IMR-90 (cell line): ENCODE measurements at regions not wholly inside any gene's neighbourhood (a gene's known extent, or its start where the extent isn't known, plus 50 kb on each side); places are given as distances from the start of the nearest gene placed in this dataset.
"Not testable (repeated sequence)": the region's sequence is repeated elsewhere in the genome, so short reads cannot be mapped to it uniquely, and the experiment has no call there.

Experiments
- ATAC-seq: fragments of 200-7000 bp; cut with Tn5 transposase; 2 replicates; pipeline ENCODE4 v1.9.1; 2020; ENCODE audit warnings: low read depth, mild to moderate bottlenecking, moderate library complexity
- BruUV-seq: library from RNA; stranded (reverse); fragments of 400-500 nt; replicated peaks from 2 replicates; lab custom pipeline; 2021; lab: Mats Ljungman, UMichigan
- CTCF ChIA-PET: fragments of 300-600 bp; formaldehyde crosslinking; extraction: SDS; loops from one replicate; lab custom pipeline; 2021; ENCODE audit warnings: antibody characterized with exemption; lab: Yijun Ruan, JAX
- POLR2A ChIA-PET: fragments of 300-600 bp; sonication (Branson Sonifier 250); formaldehyde crosslinking; loops from one replicate; lab custom pipeline; 2022; ENCODE audit warnings: antibody characterized with exemption; ENCODE audit not compliant: unreplicated experiment; lab: Charles Lee
- DNase-seq: peaks from one replicate; pipeline ENCODE4 v3.0.0; 2013
- H2AFZ ChIP-seq: replicated peaks from 2 replicates; pipeline ENCODE3; 2013; ENCODE audit warnings: low read length, mild to moderate bottlenecking; ENCODE audit not compliant: poor library complexity
- H2AK5ac ChIP-seq: 2 replicates; pipeline ENCODE4 v1.6.1; 2013; ENCODE audit warnings: low read depth, low read length, inconsistent platforms
- H2AK9ac ChIP-seq: replicated peaks from 2 replicates; pipeline ENCODE3; 2013; ENCODE audit warnings: mild to moderate bottlenecking, low read depth, low read length, moderate library complexity; ENCODE audit not compliant: poor library complexity
- H2BK120ac ChIP-seq: 2 replicates; pipeline ENCODE4 v1.6.1; 2013; ENCODE audit warnings: low read depth, low read length, inconsistent platforms
- H2BK15ac ChIP-seq: 3 replicates; pipeline ENCODE4 v1.6.1; 2013; ENCODE audit warnings: low read depth, low read length, inconsistent platforms
- H2BK20ac ChIP-seq: 2 replicates; pipeline ENCODE4 v1.6.1; 2013; ENCODE audit warnings: low read depth, mild to moderate bottlenecking, inconsistent platforms, low read length, moderate library complexity
- H2BK5ac ChIP-seq: 2 replicates; pipeline ENCODE4 v1.6.1; 2013; ENCODE audit warnings: mild to moderate bottlenecking, low read depth, low read length, inconsistent platforms; ENCODE audit not compliant: poor library complexity, severe bottlenecking
- H3K14ac ChIP-seq: replicated peaks from 2 replicates; pipeline ENCODE4 v1.6.1; 2013; ENCODE audit warnings: low read depth, low read length, inconsistent platforms
- H3K18ac ChIP-seq: 2 replicates; pipeline ENCODE4 v1.6.1; 2013; ENCODE audit warnings: low read depth, low read length, control low read depth
- H3K23ac ChIP-seq: 2 replicates; pipeline ENCODE4 v1.6.1; 2013; ENCODE audit warnings: low read depth, low read length, inconsistent platforms
- H3K27ac ChIP-seq: 2 replicates; pipeline ENCODE4 v1.5.1; 2013; ENCODE audit warnings: mild to moderate bottlenecking, control low read depth, low read length; ENCODE audit not compliant: insufficient read depth
- H3K27me3 ChIP-seq: 2 replicates; pipeline ENCODE4 v1.6.1; 2013; ENCODE audit warnings: low read length; ENCODE audit not compliant: control insufficient read depth, insufficient read depth
- H3K36me3 ChIP-seq: 2 replicates; pipeline ENCODE4 v1.6.1; 2013; ENCODE audit warnings: low read length, mixed read lengths; ENCODE audit not compliant: control insufficient read depth, insufficient read depth
- H3K4ac ChIP-seq: 2 replicates; pipeline ENCODE4 v1.6.1; 2013; ENCODE audit warnings: low read depth, low read length, inconsistent platforms
- H3K4me1 ChIP-seq: 2 replicates; pipeline ENCODE4 v1.6.1; 2013; ENCODE audit warnings: low read length, mixed read lengths; ENCODE audit not compliant: control insufficient read depth, insufficient read depth
- H3K4me2 ChIP-seq: 2 replicates; pipeline ENCODE4 v1.6.1; 2013; ENCODE audit warnings: low read depth, mild to moderate bottlenecking, control low read depth, low read length, moderate library complexity
- H3K4me3 ChIP-seq: 2 replicates; pipeline ENCODE4 v1.5.1; 2013; ENCODE audit warnings: low read depth, mild to moderate bottlenecking, control low read depth, low read length, moderate library complexity; ENCODE audit not compliant: insufficient read depth
- H3K56ac ChIP-seq: 2 replicates; pipeline ENCODE4 v1.6.1; 2013; ENCODE audit warnings: low read length, inconsistent platforms; ENCODE audit not compliant: insufficient read depth; ENCODE audit errors: extremely low read depth
- H3K79me1 ChIP-seq, 2 experiments: 2 replicates each; pipeline ENCODE4 v1.6.1; 2013; ENCODE audit warnings: low read length in 2 of 2, inconsistent platforms in 1 of 2, low read depth in 1 of 2
- H3K9ac ChIP-seq: 2 replicates; pipeline ENCODE4 v1.6.1; 2013; ENCODE audit warnings: low read depth, low read length, control low read depth
- H3K9me1 ChIP-seq: 2 replicates; pipeline ENCODE4 v1.6.1; 2013; ENCODE audit warnings: low read length, inconsistent platforms; ENCODE audit not compliant: insufficient read depth
- H3K9me3 ChIP-seq: 2 replicates; pipeline ENCODE4 v1.6.1; 2013; ENCODE audit warnings: low read length; ENCODE audit not compliant: control insufficient read depth, insufficient read depth
- H4K20me1 ChIP-seq: 2 replicates; pipeline ENCODE4 v1.6.1; 2013; ENCODE audit warnings: low read length, inconsistent platforms; ENCODE audit not compliant: insufficient read depth
- H4K5ac ChIP-seq: 2 replicates; pipeline ENCODE4 v1.6.1; 2013; ENCODE audit warnings: mild to moderate bottlenecking, low read depth, low read length, control low read depth
- H4K8ac ChIP-seq, 2 experiments: 2 replicates each; pipeline ENCODE4 v1.6.1; 2013; ENCODE audit warnings: low read depth in 2 of 2, low read length in 2 of 2, control low read depth in 1 of 2, inconsistent platforms in 1 of 2
- H4K91ac ChIP-seq: 2 replicates; pipeline ENCODE4 v1.6.1; 2013; ENCODE audit warnings: low read depth, low read length, inconsistent platforms; ENCODE audit not compliant: insufficient read depth
- BHLHE40 ChIP-seq: fragments of 150-350 bp; IDR thresholded peaks from 2 replicates; pipeline ENCODE4 v1.6.1; 2016; ENCODE audit warnings: mild to moderate bottlenecking, low read depth, low read length
- CHD1 ChIP-seq: IDR thresholded peaks from 2 replicates; pipeline ENCODE4 v1.6.1; 2012; ENCODE audit warnings: low read depth, low read length, improper control_type of control experiment
- FOS ChIP-seq: fragments of 150-350 bp; IDR thresholded peaks from 2 replicates; pipeline ENCODE4 v1.6.1; 2016; ENCODE audit warnings: low read depth, low read length
- MAFK ChIP-seq: IDR thresholded peaks from 2 replicates; pipeline ENCODE4 v1.6.1; 2012; ENCODE audit warnings: low read depth, low read length, improper control_type of control experiment
- MAZ ChIP-seq: IDR thresholded peaks from 2 replicates; pipeline ENCODE4 v1.6.1; 2012; ENCODE audit warnings: low read depth, mild to moderate bottlenecking, low read length, improper control_type of control experiment, moderate library complexity, borderline replicate concordance
- RAD21 ChIP-seq: IDR thresholded peaks from 2 replicates; pipeline ENCODE4 v1.6.1; 2012; ENCODE audit warnings: low read length, improper control_type of control experiment
- RFX5 ChIP-seq: IDR thresholded peaks from 2 replicates; pipeline ENCODE4 v1.8.0; 2012; ENCODE audit warnings: low read depth, mild to moderate bottlenecking, low read length, moderate library complexity
- SMC3 ChIP-seq: fragments of 150-350 bp; IDR thresholded peaks from 2 replicates; pipeline ENCODE4 v1.6.1; 2016; ENCODE audit warnings: low read depth, mild to moderate bottlenecking, antibody characterized with exemption, low read length, moderate library complexity
- whole genome bisulfite sequencing, 2 experiments: methylation state at CpG; one replicate each; pipeline versions ENCODE4 v1.1.5 to v1.1.7; 2013; ENCODE audit warnings: missing lambda C conversion rate in 2 of 2; ENCODE audit not compliant: insufficient read length in 1 of 2; ENCODE audit errors: extremely low coverage in 2 of 2; 5-methylcytosine and 5-hydroxymethylcytosine counted together
- dilution Hi-C: fragments of 300-500 bp; cut with HindIII; formaldehyde crosslinking; loops from one replicate; pipeline ENCODE4 v1.14.3; 2018; ENCODE audit warnings: low sequenced_read_pairs; ENCODE audit not compliant: unreplicated experiment
- in situ Hi-C: fragments of 300-500 bp; cut with MboI; formaldehyde crosslinking; loops from 3 replicates; pipeline ENCODE4 v1.14.3; 2019; ENCODE audit warnings: low sequenced_read_pairs, inconsistent platforms, mixed read lengths
- intact Hi-C: fragments of 100-400 bp; cut with micrococcal nuclease; formaldehyde crosslinking; loops from 2 replicates; pipeline ENCODE4 v1.10.0; 2022

DNA sequence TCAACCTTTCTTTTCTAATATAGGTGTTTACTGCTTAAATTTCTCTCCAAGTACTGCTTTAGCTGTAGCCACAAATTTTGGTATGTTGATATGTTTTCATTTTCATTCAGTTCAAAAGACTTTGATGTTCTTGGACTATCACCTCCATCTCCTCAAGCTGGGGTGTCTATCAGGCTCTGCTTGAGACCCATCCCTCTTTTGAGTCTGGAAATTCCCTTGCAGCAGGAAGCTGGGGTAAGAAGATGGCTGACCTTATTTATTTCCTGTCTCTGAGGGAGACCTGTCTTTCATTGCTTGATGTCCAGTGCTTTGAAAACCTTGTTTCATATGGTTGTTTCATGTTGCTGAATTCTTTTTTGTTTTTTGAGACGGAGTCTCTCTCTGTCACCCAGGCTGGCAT lies 60.5 kb upstream of the ADPGK start:
- Histone ChIP-seq H3K4ac (no peak overlapping the region), H3K36me3 (no peaks in the 10 kb centered on the region), H2AK9ac (no peak overlapping the region), H2BK15ac (no peak overlapping the region), H2AK5ac (no peak overlapping the region), H3K27me3 (peaks cover 13% of the 10 kb centered on the region), H3K9ac (no peak overlapping the region), H3K4me2 (no peak overlapping the region), H3K56ac (no peak overlapping the region), H2AFZ (no peak overlapping the region), H3K23ac (no peak overlapping the region), H3K9me3 (no peaks in the 10 kb centered on the region), H2BK20ac (no peak overlapping the region), H2BK120ac (no peak overlapping the region), H3K79me1 (no peaks in the 10 kb centered on the region), H4K5ac (no peak overlapping the region), H3K4me3 (no peak overlapping the region), H4K91ac (no peak overlapping the region), H3K27ac (no peak overlapping the region), H4K8ac (no peak overlapping the region), H3K14ac (no peak overlapping the region), H3K4me1 (no peaks in the 10 kb centered on the region), H3K18ac (no peak overlapping the region), H2BK5ac (no peak overlapping the region), H3K9me1 (no peaks in the 10 kb centered on the region), H4K20me1 (no peaks in the 10 kb centered on the region)
- intact Hi-C loops, result no loop called here
- BruUV-seq, result no TSS peak
- WGBS, 2 experiments, result no CpG with 5 or more reads among the region's 1 CpG
- DNase-seq (no peak), ATAC-seq (no peak)
- TF ChIP-seq FOS (no peak), SMC3 (no peak), MAZ (no peak), RFX5 (no peak), CHD1 (no peak), MAFK (no peak), RAD21 (no peak), BHLHE40 (no peak)
- CTCF ChIA-PET, result no interaction called here
- dilution Hi-C loops, result no loop called here
- POLR2A ChIA-PET, result no interaction called here
- in situ Hi-C loops, result no loop called here

DNA sequence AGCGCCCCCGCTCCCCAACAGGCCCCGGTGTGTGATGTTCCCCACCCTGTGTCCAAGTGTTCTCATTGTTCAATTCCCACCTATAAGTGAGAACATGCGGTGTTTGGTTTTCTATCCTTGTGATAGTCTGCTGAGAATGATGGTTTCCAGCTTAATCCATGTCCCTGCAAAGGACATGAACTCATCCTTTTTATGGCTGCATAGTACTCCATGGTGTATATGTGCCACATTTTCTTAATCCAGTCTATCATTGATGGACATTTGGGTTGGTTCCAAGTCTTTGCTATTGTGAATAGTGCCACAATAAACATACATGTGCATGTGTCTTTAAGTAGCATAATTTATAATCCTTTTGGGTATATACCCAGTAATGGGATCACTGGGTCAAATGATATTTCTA lies 59.8 kb upstream of the ADPGK start:
- H2AK9ac ChIP-seq, dilution Hi-C loops, H3K23ac ChIP-seq, BruUV-seq, H3K9ac ChIP-seq, H3K9me3 ChIP-seq, H3K79me1 ChIP-seq, H2BK20ac ChIP-seq, H3K27me3 ChIP-seq, POLR2A ChIA-PET, H3K4me2 ChIP-seq, DNase-seq, ATAC-seq, H4K91ac ChIP-seq, H3K27ac ChIP-seq, H2BK120ac ChIP-seq, CTCF ChIA-PET, intact Hi-C loops, H3K4me1 ChIP-seq, H3K36me3 ChIP-seq, H2BK15ac ChIP-seq, H3K4ac ChIP-seq, H3K18ac ChIP-seq, H2AK5ac ChIP-seq, H4K8ac ChIP-seq, H3K56ac ChIP-seq, H3K14ac ChIP-seq, H3K9me1 ChIP-seq, H2AFZ ChIP-seq, H4K20me1 ChIP-seq, H3K4me3 ChIP-seq, H4K5ac ChIP-seq, H2BK5ac ChIP-seq, in situ Hi-C loops: not testable (repeated sequence)
- WGBS, 2 experiments, result no CpG with 5 or more reads among the region's 4 CpGs
